Heart left ventricle (tissue), 16 donors: ENCODE measurements at regions not wholly inside any gene's neighbourhood (a gene's known extent, or its start where the extent isn't known, plus 50 kb on each side); places are given as distances from the start of the nearest gene placed in this dataset.

Experiments
- ATAC-seq, 4 donors: fragments of 200-7000 bp; cut with Tn5 transposase; one replicate each; pipeline ENCODE4 v1.9.1; 2020 to 2022; ENCODE audit warnings: moderate library complexity in 4 of 4, mild to moderate bottlenecking in 3 of 4, moderate number of reproducible peaks in 1 of 4
- DNase-seq, 5 donors: peaks; one replicate each; pipeline ENCODE4 v3.0.0-alpha.2; 2020
- H3K27ac ChIP-seq, 12 donors: fragments of 200-600 bp; sonication (generic) in 4 of 12; one replicate each; pipeline versions ENCODE4 v1.5.0 to v1.8.0; 2016 to 2022; ENCODE audit warnings: mild to moderate bottlenecking in 2 of 12
- H3K27me3 ChIP-seq, 9 donors: fragments of 200-600 bp; sonication (generic) in 2 of 9; one replicate each; pipeline versions ENCODE4 v1.5.1 to v1.8.0; 2016 to 2022; ENCODE audit warnings: mild to moderate bottlenecking in 3 of 9
- H3K36me3 ChIP-seq, 9 donors: fragments of 200-600 bp; sonication (generic) in 2 of 9; one replicate each; pipeline versions ENCODE4 v1.5.0 to v1.8.0; 2018 to 2022; ENCODE audit warnings: mild to moderate bottlenecking in 2 of 9
- H3K4me1 ChIP-seq, 12 donors: fragments of 200-600 bp; sonication (generic) in 4 of 12; one replicate each; pipeline versions ENCODE4 v1.5.0 to v1.8.0; 2016 to 2022; ENCODE audit warnings: mild to moderate bottlenecking in 3 of 12
- H3K4me3 ChIP-seq, 12 donors: fragments of 200-600 bp; sonication (generic) in 4 of 12; one replicate each; pipeline versions ENCODE4 v1.5.0 to v1.8.0; 2017 to 2022; ENCODE audit warnings: mild to moderate bottlenecking in 9 of 12, moderate library complexity in 4 of 12
- H3K9me3 ChIP-seq, 12 donors: fragments of 200-600 bp; sonication (generic) in 4 of 12; one replicate each; pipeline versions ENCODE4 v1.5.0 to v1.8.0; 2016 to 2022; ENCODE audit warnings: mild to moderate bottlenecking in 1 of 12
- CTCF ChIP-seq, 12 donors: fragments of 200-600 bp; sonication (generic) in 4 of 12; IDR thresholded peaks; one replicate each; pipeline versions ENCODE4 v1.5.0 to v1.8.0; 2018 to 2022; ENCODE audit warnings: antibody characterized with exemption in 12 of 12, mild to moderate bottlenecking in 5 of 12
- POLR2A ChIP-seq, 2 donors: fragments of 450-650 bp; IDR thresholded peaks; one replicate each; pipeline ENCODE4 v1.6.1; 2017; ENCODE audit warnings: antibody characterized with exemption in 2 of 2, mild to moderate bottlenecking in 2 of 2, moderate library complexity in 2 of 2
- WGBS, 4 donors: extraction: QIAGEN DNeasy Blood & Tissue Kit in 2 of 4; methylation state at CpG; one replicate each; pipeline versions ENCODE4 v1.1.5 to v1.1.7; 2013 to 2018; 5-methylcytosine and 5-hydroxymethylcytosine counted together
- intact Hi-C, 10 donors: fragments of 100-400 bp; cut with DNase I; formaldehyde crosslinking; loops; one replicate each; pipeline versions ENCODE4 v1.11.1 to v1.14.2; 2022
- donor health status: ischemic (EF 13 %, LVEDD 7.1; RV severe dilation, severe dysfunction).
- donor health status: healthy with polysubstance abuse.
- donor health status: DM: no; HTN: yes; CAD: no.
- donor health status: DM: no; HTN: no; CAD: no.
- donor health status: ischemic (EF 25% LVEDD 6.9; RV normal size, moderate dysfunction).
- donor health status: ischemic (EF 25% LVEDD 5.7; RV mildly dilated, moderate dysfunction).
- donor health status: healthy.
- donor health status: DM: yes; HTN: yes; CAD: no.
- donor health status: ischemic (EF 35%, LVEDD 5.7; RV mildly dilated, moderate dysfunction).
- donor health status: nonischemic (EF 11% LVEDD 7.7; RV severe dilation, severe dysfunction).
- donor health status: DM: yes; HTN: yes; CAD: no.
- donor health status: PGD.
- donor health status: ischemic (EF 29% LVEDD 5.4; RV normal size, mild dysfunction).
- donor health status: nonischemic (EF 23%, LVEDD 6.1; RV moderate dilation, normal function).

GRCh38 chr13:77969299-77969698, 50.7 kb upstream of the EDNRB start:
- intact Hi-C loops = no loop called here
- H3K36me3 ChIP-seq = no peaks in the 10 kb centered on the region
- no peak for ATAC-seq
- H3K9me3 ChIP-seq = no peaks in the 10 kb centered on the region
- TF ChIP-seq CTCF (IDR thresholded peaks at IDR 0.05) = no peak
- no peak for TF ChIP-seq POLR2A (IDR thresholded peaks at IDR 0.05)
- DNase-seq = no peak
- peaks cover 0 to 5% (median 0%) of the 10 kb centered on the region in 12 donors for H3K4me1 ChIP-seq
- no peak overlapping the region for H3K4me3 ChIP-seq
- H3K27ac ChIP-seq = no peak overlapping the region
- H3K27me3 ChIP-seq = no peaks in the 10 kb centered on the region
- whole genome bisulfite sequencing, 4 donors = 65 to 88% (median 79%) methylated on average over 5 of the region's 5 CpGs
